ENCODE measurements at regions not wholly inside any gene's neighbourhood (a gene's known extent, or its start where the extent isn't known, plus 50 kb on each side); places are given as distances from the start of the nearest gene placed in this dataset.

GRCh38 chr13:94824601-94825000 is 112.3 kb upstream of the SOX21 start:
- TF ChIP-seq, protein P1, sequence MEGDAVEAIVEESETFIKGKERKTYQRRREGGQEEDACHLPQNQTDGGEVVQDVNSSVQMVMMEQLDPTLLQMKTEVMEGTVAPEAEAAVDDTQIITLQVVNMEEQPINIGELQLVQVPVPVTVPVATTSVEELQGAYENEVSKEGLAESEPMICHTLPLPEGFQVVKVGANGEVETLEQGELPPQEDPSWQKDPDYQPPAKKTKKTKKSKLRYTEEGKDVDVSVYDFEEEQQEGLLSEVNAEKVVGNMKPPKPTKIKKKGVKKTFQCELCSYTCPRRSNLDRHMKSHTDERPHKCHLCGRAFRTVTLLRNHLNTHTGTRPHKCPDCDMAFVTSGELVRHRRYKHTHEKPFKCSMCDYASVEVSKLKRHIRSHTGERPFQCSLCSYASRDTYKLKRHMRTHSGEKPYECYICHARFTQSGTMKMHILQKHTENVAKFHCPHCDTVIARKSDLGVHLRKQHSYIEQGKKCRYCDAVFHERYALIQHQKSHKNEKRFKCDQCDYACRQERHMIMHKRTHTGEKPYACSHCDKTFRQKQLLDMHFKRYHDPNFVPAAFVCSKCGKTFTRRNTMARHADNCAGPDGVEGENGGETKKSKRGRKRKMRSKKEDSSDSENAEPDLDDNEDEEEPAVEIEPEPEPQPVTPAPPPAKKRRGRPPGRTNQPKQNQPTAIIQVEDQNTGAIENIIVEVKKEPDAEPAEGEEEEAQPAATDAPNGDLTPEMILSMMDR (IDR thresholded peaks at IDR 0.05): no peak
- TF ChIP-seq POLR2A (IDR thresholded peaks at IDR 0.05): no peak

Measured in esophagus squamous epithelium (tissue), 4 donors.